ENCODE measurements at regions not wholly inside any gene's neighbourhood (a gene's known extent, or its start where the extent isn't known, plus 50 kb on each side); places are given as distances from the start of the nearest gene placed in this dataset.

- TF ChIP-seq ZNF274 (IDR thresholded peaks at IDR 0.05; ENCODE audit: low read depth, low read length): no peak
- no peak for TF ChIP-seq YY1 (IDR thresholded peaks at IDR 0.05; ENCODE audit: insufficient read depth, insufficient read length)
These were observed 171.8 kb upstream of the PARP11 start for GRCh38 chr12:4044736-4045730.
